PC-3 (cell line): ENCODE measurements at regions not wholly inside any gene's neighbourhood (a gene's known extent, or its start where the extent isn't known, plus 50 kb on each side); places are given as distances from the start of the nearest gene placed in this dataset.

Experiments used
- ATAC-seq: fragments of 200-7000 bp; cut with Tn5 transposase; 2 replicates; pipeline ENCODE4 v1.9.1; 2020; ENCODE audit warnings: mild to moderate bottlenecking, moderate library complexity
- BruUV-seq: library from RNA; stranded (reverse); fragments of 400-500 nt; replicated peaks from 2 replicates; lab custom pipeline; 2021; lab: Mats Ljungman, UMichigan
- CTCF ChIA-PET: fragments of 300-600 bp; sonication (Branson Sonifier 250); formaldehyde crosslinking; loops from one replicate; lab custom pipeline; 2022; ENCODE audit warnings: antibody characterized with exemption; lab: Charles Lee
- POLR2A ChIA-PET: fragments of 300-600 bp; sonication (Branson Sonifier 250); formaldehyde crosslinking; loops from one replicate; lab custom pipeline; 2022; ENCODE audit warnings: antibody characterized with exemption; ENCODE audit not compliant: unreplicated experiment; lab: Charles Lee
- DNase-seq: peaks from one replicate; pipeline ENCODE4 v3.0.0-alpha.2; 2015
- H2AFZ ChIP-seq: fragments of 300-600 bp; sonication (generic); 2 replicates; pipeline ENCODE4 v1.6.0; 2016; ENCODE audit warnings: antibody characterized with exemption, low read length
- H3F3A ChIP-seq: fragments of 300-600 bp; sonication (generic); one replicate; pipeline ENCODE4 v1.6.0; 2017; ENCODE audit warnings: antibody characterized with exemption, low read length, control low read depth, mild to moderate bottlenecking; ENCODE audit not compliant: unreplicated experiment
- H3K27ac ChIP-seq: fragments of 300-600 bp; sonication (generic); 2 replicates; pipeline ENCODE4 v1.5.1; 2016; ENCODE audit warnings: mild to moderate bottlenecking, low read length
- H3K27me3 ChIP-seq: fragments of 300-600 bp; sonication (generic); 2 replicates; pipeline ENCODE4 v1.6.1; 2016; ENCODE audit warnings: low read length, mixed read lengths
- H3K36me3 ChIP-seq: fragments of 300-600 bp; sonication (generic); 2 replicates; pipeline ENCODE4 v1.6.1; 2016; ENCODE audit warnings: low read depth, mixed run types, low read length, mixed read lengths
- H3K4me1 ChIP-seq: fragments of 300-600 bp; sonication (generic); 2 replicates; pipeline ENCODE4 v1.5.1; 2016; ENCODE audit warnings: low read length; ENCODE audit not compliant: insufficient read depth
- H3K4me2 ChIP-seq: fragments of 300-600 bp; sonication (generic); 2 replicates; pipeline ENCODE4 v1.6.0; 2016; ENCODE audit warnings: low read length
- H3K4me3 ChIP-seq: fragments of 300-600 bp; sonication (generic); 2 replicates; pipeline ENCODE4 v1.5.1; 2016; ENCODE audit warnings: mild to moderate bottlenecking, low read length, mixed read lengths
- H3K79me2 ChIP-seq: fragments of 300-600 bp; sonication (generic); 2 replicates; pipeline ENCODE4 v1.6.1; 2017; ENCODE audit warnings: low read length, mixed read lengths
- H3K9ac ChIP-seq: fragments of 300-600 bp; sonication (generic); 2 replicates; pipeline ENCODE4 v1.6.0; 2016; ENCODE audit warnings: mild to moderate bottlenecking, low read length
- H3K9me2 ChIP-seq: fragments of 300-600 bp; sonication (generic); replicated peaks from 2 replicates; pipeline ENCODE4 v1.6.1; 2016; ENCODE audit warnings: mixed run types, low read length, mixed read lengths
- H3K9me3 ChIP-seq: fragments of 300-600 bp; sonication (generic); 2 replicates; pipeline ENCODE4 v1.6.1; 2016; ENCODE audit warnings: low read length, mixed read lengths
- H4K20me1 ChIP-seq: fragments of 300-600 bp; sonication (generic); 2 replicates; pipeline ENCODE4 v1.6.1; 2016; ENCODE audit warnings: low read length, mixed read lengths
- CTCF ChIP-seq: fragments of 300-600 bp; sonication (generic); conservative IDR thresholded peaks from 2 replicates; pipeline ENCODE4 v1.5.1; 2017; ENCODE audit warnings: antibody characterized with exemption, low read depth, mild to moderate bottlenecking, low read length
- EZH2 ChIP-seq: fragments of 300-600 bp; sonication (generic); IDR thresholded peaks from one replicate; pipeline ENCODE4 v1.6.1; 2017; ENCODE audit warnings: antibody characterized with exemption, mild to moderate bottlenecking, low read length; ENCODE audit not compliant: unreplicated experiment
- EZH2phosphoT487 ChIP-seq: fragments of 300-600 bp; sonication (generic); IDR thresholded peaks from 2 replicates; pipeline ENCODE4 v1.6.1; 2018; ENCODE audit warnings: mild to moderate bottlenecking, antibody characterized with exemption, low read length, borderline replicate concordance
- intact Hi-C: fragments of 100-400 bp; cut with micrococcal nuclease; formaldehyde crosslinking; loops from 2 replicates; pipeline ENCODE4 v1.9.0; 2023

GRCh38 chr4:107187091-107187490, 151.0 kb upstream of the DKK2 start:
- BruUV-seq = no TSS peak
- Histone ChIP-seq H3K36me3 (no peaks in the 10 kb centered on the region; the same call in 1 of the 2 replicates), H3K4me2 (no peak overlapping the region), H3K27ac (no peak overlapping the region), H3K27me3 (peaks cover 10% of the 10 kb centered on the region), H3K9me2 (no peaks in the 10 kb centered on the region), H2AFZ (no peak overlapping the region), H3K4me1 (no peaks in the 10 kb centered on the region), H4K20me1 (no peaks in the 10 kb centered on the region), H3F3A (no peaks in the 10 kb centered on the region), H3K9me3 (no peaks in the 10 kb centered on the region), H3K4me3 (no peak overlapping the region), H3K79me2 (no peaks in the 10 kb centered on the region), H3K9ac (no peak overlapping the region)
- POLR2A ChIA-PET = no interaction called here
- no peak for DNase-seq
- intact Hi-C loops = no loop called here
- ATAC-seq = no peak
- TF ChIP-seq EZH2phosphoT487 = no peak
- CTCF ChIA-PET = no interaction called here

GRCh38 chr4:107183155-107183774, 147.2 kb upstream of the DKK2 start:
- no peak overlapping the region for H2AFZ ChIP-seq
- H3K79me2 ChIP-seq = no peaks in the 10 kb centered on the region
- DNase-seq (peak; percentile 61), ATAC-seq (peak; percentile 76)
- H3K36me3 ChIP-seq = no peaks in the 10 kb centered on the region; the same call in 1 of the 2 replicates
- POLR2A ChIA-PET = no interaction called here
- no peak overlapping the region for H3K4me3 ChIP-seq
- no TSS peak for BruUV-seq
- peaks cover 9% of the 10 kb centered on the region; the same call in 1 of the 2 replicates for H3K27me3 ChIP-seq
- H3K9me2 ChIP-seq = no peaks in the 10 kb centered on the region
- no peak overlapping the region for H3K4me2 ChIP-seq
- H4K20me1 ChIP-seq = no peaks in the 10 kb centered on the region
- no peak overlapping the region for H3K27ac ChIP-seq
- no peaks in the 10 kb centered on the region for H3K4me1 ChIP-seq
- CTCF ChIA-PET = interaction anchor here (0.6 kb wide), 1 partner anchor 132 kb away, joined by 3 read pairs; no protein-coding TSS in a partner anchor
- TF ChIP-seq EZH2phosphoT487 (no peak), CTCF (peak; percentile 73)
- H3K9ac ChIP-seq = no peak overlapping the region
- H3F3A ChIP-seq = no peaks in the 10 kb centered on the region
- H3K9me3 ChIP-seq = no peaks in the 10 kb centered on the region
- intact Hi-C loops = loop anchor here (2.0 to 5.0 kb wide), 2 partner anchors 138 to 554 kb away; no protein-coding TSS in a partner anchor

GRCh38 chr4:107182347-107182746, 146.2 kb upstream of the DKK2 start:
- no peak overlapping the region for H2AFZ ChIP-seq
- ChIA-PET POLR2A (no interaction called here), CTCF (no interaction called here)
- DNase-seq (no peak), ATAC-seq (no peak)
- H4K20me1 ChIP-seq = no peaks in the 10 kb centered on the region
- intact Hi-C loops = loop anchor here (2.0 to 5.0 kb wide), 2 partner anchors 138 to 555 kb away; no protein-coding TSS in a partner anchor
- no peak overlapping the region for H3K4me3 ChIP-seq
- no peaks in the 10 kb centered on the region for H3K9me3 ChIP-seq
- H3K9me2 ChIP-seq = no peaks in the 10 kb centered on the region
- no peaks in the 10 kb centered on the region for H3K4me1 ChIP-seq
- H3K27ac ChIP-seq = no peak overlapping the region
- no peak overlapping the region for H3K4me2 ChIP-seq
- no peak overlapping the region for H3K9ac ChIP-seq
- no peaks in the 10 kb centered on the region; the same call in 1 of the 2 replicates for H3K36me3 ChIP-seq
- no peaks in the 10 kb centered on the region for H3K27me3 ChIP-seq
- no peaks in the 10 kb centered on the region for H3F3A ChIP-seq
- no peaks in the 10 kb centered on the region for H3K79me2 ChIP-seq
- no peak for TF ChIP-seq EZH2
- no peak for TF ChIP-seq CTCF
- TF ChIP-seq EZH2phosphoT487 = no peak
- BruUV-seq = no TSS peak
